ENCODE measurements at regions not wholly inside any gene's neighbourhood (a gene's known extent, or its start where the extent isn't known, plus 50 kb on each side); places are given as distances from the start of the nearest gene placed in this dataset.

GRCh38 chr14:98890556-98891340 lies 381.2 kb downstream of the BCL11B start:
- no peak for DNase-seq

DNA sequence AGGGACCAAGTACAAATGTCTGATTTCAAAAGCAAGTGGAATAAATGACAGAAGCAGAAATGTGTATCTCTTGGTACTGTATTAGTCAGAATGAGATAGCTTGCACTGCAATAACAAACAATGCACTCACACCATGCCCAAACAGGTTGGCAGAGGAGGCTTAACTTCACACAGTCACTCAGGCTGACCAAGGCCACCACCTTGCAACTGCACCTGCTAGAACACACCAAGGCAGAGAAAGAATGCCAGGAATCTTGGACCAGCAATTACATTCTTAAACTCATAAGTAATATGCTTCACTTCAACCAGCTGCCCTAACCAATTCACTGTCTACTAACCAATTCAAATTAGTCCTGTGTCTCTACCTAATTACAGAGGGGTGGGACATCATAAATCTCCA lies 378.3 kb downstream of the BCL11B start:
- DNase-seq, result no peak

DNA sequence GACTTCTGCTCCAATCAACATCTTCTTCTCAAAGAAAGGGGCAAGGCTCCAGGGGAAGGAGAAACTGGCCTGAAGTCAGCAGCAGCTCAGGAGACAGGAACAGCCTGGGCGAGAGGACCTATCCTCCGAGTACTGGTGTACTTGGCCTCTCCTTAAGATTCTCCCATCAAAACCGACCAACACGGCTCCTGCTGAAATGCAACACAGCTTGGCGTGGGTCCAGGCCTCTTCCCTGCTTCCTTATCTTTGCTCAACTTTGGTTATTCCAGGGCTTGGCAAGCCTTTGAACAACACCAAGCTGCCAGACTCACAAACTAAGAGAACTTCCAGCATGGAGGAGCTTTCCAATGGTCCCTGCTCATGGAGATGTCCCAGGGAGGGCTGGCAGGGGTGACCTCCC lies 377.4 kb downstream of the BCL11B start:
- no peak for DNase-seq

- DNase-seq, result no peak
These were observed 375.5 kb downstream of the BCL11B start for GRCh38 chr14:98896449-98896848.

DNA sequence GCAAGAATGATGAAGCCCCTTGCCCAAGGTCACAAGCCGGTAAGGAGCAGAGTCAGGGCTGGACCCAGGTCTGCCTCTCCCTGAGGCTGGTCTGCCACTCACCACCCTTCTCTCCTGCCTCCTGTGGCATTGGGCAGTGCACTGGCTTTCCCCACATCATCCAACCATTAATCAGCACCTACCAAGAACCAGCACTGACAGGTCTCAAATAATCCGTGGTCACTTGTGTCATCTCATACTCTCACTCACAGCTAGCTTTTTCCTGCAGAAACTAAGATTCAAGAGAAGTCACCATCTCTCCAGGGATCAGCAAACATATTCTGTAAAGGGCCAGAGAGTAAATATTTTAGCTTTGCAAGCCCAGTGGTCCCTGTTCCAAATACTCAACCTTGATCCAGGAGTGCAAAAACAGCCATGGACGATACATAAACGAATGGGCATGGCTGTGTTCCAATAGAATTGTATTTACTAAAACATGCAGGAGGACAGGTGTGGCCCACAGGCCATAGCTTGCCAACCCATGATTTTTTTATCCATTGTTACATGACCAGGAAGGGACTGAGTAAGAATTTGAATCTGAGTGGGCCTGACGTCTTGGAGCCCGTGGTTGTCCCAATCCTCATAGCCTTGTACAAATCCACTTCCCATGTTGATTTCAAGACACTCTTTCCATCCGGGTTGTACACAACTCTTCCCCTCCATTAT lies 374.2 kb downstream of the BCL11B start:
- DNase-seq, result no peak

GRCh38 chr14:98899441-98899840 lies 372.6 kb downstream of the BCL11B start:
- no peak for DNase-seq

DNA sequence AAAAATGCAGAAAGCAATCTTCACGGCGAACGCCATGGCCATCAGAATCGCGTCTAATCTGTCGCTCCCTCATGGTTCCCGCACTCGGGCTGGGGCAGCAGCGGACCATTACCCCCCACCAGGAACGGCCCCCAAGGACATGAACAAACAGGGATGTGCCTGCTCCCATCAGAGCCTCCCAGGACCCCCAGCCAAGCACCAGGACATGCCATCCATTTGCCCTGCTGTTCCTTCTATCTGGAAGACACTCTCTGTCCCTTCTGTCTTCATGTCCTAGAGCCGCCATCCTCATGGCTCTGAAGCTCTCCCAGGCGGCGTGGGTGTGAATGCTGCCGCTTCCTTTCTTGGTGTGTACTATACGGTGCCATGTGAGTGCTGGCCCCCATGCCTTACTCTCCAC lies 371.8 kb downstream of the BCL11B start:
- no peak for DNase-seq

DNA sequence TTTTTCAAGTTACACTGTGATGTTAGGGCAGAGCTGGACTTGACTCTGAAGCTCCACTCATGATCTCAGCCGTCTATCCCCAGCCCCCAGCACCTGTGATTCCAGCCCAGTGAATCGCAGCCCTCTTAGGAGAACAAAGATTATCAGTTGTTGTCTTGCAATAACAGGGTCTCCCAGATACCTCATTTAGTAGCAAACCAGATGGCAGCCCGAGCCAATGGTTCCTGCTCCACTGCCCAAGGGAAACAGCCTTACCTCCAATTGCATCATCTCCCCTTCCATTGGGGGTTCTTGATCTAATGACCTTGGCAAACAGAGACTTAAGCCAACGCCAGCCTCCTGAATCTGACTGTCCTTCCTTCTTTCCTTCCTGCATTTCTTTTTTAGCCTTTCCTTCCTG lies 371.2 kb downstream of the BCL11B start:
- DNase-seq, result no peak

- DNase-seq, result no peak
These were observed 370.3 kb downstream of the BCL11B start for GRCh38 chr14:98901511-98902205.

DNA sequence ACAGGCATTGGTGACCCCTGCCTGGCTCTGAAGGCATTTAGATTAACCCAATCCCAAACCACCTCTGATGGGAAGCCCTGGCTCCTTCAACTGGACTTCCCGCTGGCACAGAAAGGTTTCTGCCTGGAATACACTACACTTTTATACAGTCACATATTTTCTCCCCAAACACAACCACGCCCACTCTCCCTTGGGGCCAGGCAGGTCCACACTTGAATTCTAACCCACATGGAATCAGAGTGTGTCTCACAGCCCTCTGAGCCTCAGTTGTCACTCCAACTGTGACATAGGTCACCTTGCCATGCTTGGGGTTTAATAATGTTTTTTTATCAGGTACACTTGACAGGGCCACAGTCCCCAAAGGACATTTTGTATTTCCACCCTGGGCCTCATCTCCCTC lies 368.6 kb downstream of the BCL11B start:
- no peak for DNase-seq

- no peak for DNase-seq
These were observed 367.3 kb downstream of the BCL11B start for GRCh38 chr14:98904677-98905076.

DNA sequence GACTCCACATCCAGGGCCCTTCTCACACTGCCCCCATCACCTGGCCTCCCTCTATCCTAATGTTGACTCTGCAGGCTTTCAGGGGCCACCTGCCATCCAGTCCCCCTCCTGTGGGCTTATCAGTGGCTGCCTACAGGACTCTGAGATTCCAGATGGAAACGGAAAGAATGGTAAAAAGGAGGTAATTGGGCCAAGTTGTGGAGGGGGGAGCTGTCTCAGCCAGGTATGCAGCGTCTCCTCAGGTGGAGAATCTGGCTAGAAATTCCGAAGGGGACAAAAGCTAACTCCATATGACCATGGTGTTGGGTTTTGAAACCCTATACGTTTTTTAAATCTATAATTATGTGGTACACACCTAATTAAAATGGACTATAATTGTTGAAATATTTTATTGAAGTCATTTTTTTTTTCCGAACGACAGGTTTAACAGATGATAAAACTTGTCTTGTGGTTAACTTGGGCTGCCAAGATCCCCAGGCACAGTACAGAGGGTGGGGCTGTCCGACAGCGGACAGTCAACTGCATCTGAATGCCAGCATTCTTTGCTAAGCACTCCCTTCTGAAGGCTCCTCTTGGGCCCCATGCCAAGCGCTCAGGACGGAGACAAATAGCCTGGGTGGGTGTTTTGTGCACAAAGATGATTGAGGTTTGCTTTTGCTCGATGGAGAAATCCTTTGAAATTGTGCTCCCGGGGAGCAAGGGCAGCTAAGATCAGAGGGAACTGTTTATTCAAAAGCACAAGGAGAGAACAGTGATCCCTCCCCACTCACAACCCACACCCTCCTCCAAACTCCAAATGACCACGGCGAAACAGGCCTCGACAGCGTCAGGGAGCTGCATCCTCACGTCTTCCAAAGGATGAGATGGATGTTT lies 365.6 kb downstream of the BCL11B start:
- no peak for DNase-seq

- DNase-seq, result no peak
These were observed 364.7 kb downstream of the BCL11B start for GRCh38 chr14:98907271-98907670.

GRCh38 chr14:98908050-98908449 lies 363.9 kb downstream of the BCL11B start:
- no peak for DNase-seq

GRCh38 chr14:98909251-98909944 lies 362.6 kb downstream of the BCL11B start:
- DNase-seq, result no peak

- no peak for DNase-seq
These were observed 361.9 kb downstream of the BCL11B start for GRCh38 chr14:98910061-98910460.

GRCh38 chr14:98912655-98913054 lies 359.3 kb downstream of the BCL11B start:
- DNase-seq, result no peak

GRCh38 chr14:98913967-98914650 lies 357.9 kb downstream of the BCL11B start:
- no peak for DNase-seq

GRCh38 chr14:98914942-98915341 lies 357.1 kb downstream of the BCL11B start:
- no peak for DNase-seq

GRCh38 chr14:98915625-98916024 lies 356.4 kb downstream of the BCL11B start:
- no peak for DNase-seq

- DNase-seq, result no peak
These were observed 356.0 kb downstream of the BCL11B start for GRCh38 chr14:98916036-98916435.

GRCh38 chr14:98916476-98916875 lies 355.5 kb downstream of the BCL11B start:
- DNase-seq, result no peak
